H1 (cell line): ENCODE measurements at regions not wholly inside any gene's neighbourhood (a gene's known extent, or its start where the extent isn't known, plus 50 kb on each side); places are given as distances from the start of the nearest gene placed in this dataset.

ENCODE experiments used
- CTCF ChIA-PET: fragments of 300-600 bp; sonication (Branson Sonifier 250); formaldehyde crosslinking; loops from one replicate; lab custom pipeline; 2021; ENCODE audit not compliant: partially characterized antibody; lab: Charles Lee
- POLR2A ChIA-PET: fragments of 300-600 bp; sonication (Branson Sonifier 250); formaldehyde crosslinking; loops from one replicate; lab custom pipeline; 2021; ENCODE audit warnings: inconsistent platforms; ENCODE audit not compliant: partially characterized antibody; lab: Charles Lee
- DNase-seq, 2 experiments: peaks; one replicate each; pipeline versions ENCODE4 v3.0.0 to v3.0.0-alpha.2; 2010 to 2022; ENCODE audit warnings: low spot score in 2 of 2, low read depth in 1 of 2, mixed read lengths in 1 of 2
- FAIRE-seq: peaks from 2 replicates; lab custom pipeline; 2011; peaks lifted over from hg19 to GRCh38; lab: Jason Lieb, UNC
- H2AFZ ChIP-seq: 2 replicates; pipeline ENCODE4 v1.8.1; 2012; ENCODE audit warnings: low read length, inconsistent platforms
- H2AK5ac ChIP-seq: 2 replicates; pipeline ENCODE4 v1.6.1; 2013; ENCODE audit warnings: low read depth, low read length
- H2BK120ac ChIP-seq: replicated peaks from 2 replicates; pipeline ENCODE3; 2013; ENCODE audit warnings: low read depth, low read length, inconsistent platforms
- H2BK12ac ChIP-seq: 2 replicates; pipeline ENCODE4 v1.6.1; 2013; ENCODE audit warnings: low read depth, low read length
- H2BK15ac ChIP-seq: 2 replicates; pipeline ENCODE4 v1.6.1; 2013; ENCODE audit warnings: low read length
- H2BK20ac ChIP-seq: 2 replicates; pipeline ENCODE4 v1.6.1; 2013; ENCODE audit warnings: low read length
- H2BK5ac ChIP-seq: 2 replicates; pipeline ENCODE4 v1.6.1; 2013; ENCODE audit warnings: low read depth, low read length
- H3K14ac ChIP-seq: 2 replicates; pipeline ENCODE4 v1.6.1; 2013; ENCODE audit warnings: inconsistent platforms; ENCODE audit not compliant: insufficient read length
- H3K18ac ChIP-seq: 2 replicates; pipeline ENCODE4 v1.6.1; 2013; ENCODE audit warnings: low read length; ENCODE audit errors: extremely low read depth
- H3K23ac ChIP-seq: 2 replicates; pipeline ENCODE4 v1.6.1; 2013; ENCODE audit warnings: inconsistent platforms; ENCODE audit not compliant: insufficient read length
- H3K23me2 ChIP-seq: 2 replicates; pipeline ENCODE4 v1.6.1; 2013; ENCODE audit warnings: low read depth, low read length
- H3K27ac ChIP-seq: 2 replicates; pipeline ENCODE4 v1.6.1; 2011; ENCODE audit warnings: low read depth, low read length, inconsistent platforms
- H3K27me3 ChIP-seq, 4 experiments: replicated peaks in 1 of 4; 1 replicate in 1 of 4; 2 replicates in 3 of 4; pipeline versions ENCODE4 v1.6.1 to v1.8.1; 2011 to 2013; ENCODE audit warnings: low read length in 3 of 4, mild to moderate bottlenecking in 3 of 4, inconsistent platforms in 2 of 4, mixed read lengths in 2 of 4, moderate library complexity in 1 of 4; ENCODE audit not compliant: control insufficient read depth in 3 of 4, insufficient read depth in 3 of 4; ENCODE audit errors: extremely low read depth in 1 of 4
- H3K36me3 ChIP-seq, 4 experiments: 2 replicates each; pipeline versions ENCODE4 v1.6.1 to v1.8.1; 2011 to 2013; ENCODE audit warnings: mild to moderate bottlenecking in 4 of 4, low read length in 3 of 4, moderate library complexity in 2 of 4, control low read depth in 1 of 4, inconsistent platforms in 1 of 4; ENCODE audit not compliant: insufficient read depth in 4 of 4, control insufficient read depth in 2 of 4
- H3K4ac ChIP-seq: replicated peaks from 2 replicates; pipeline ENCODE3; 2013; ENCODE audit warnings: low read length, low read depth, mixed read lengths, inconsistent platforms; ENCODE audit not compliant: insufficient read length
- H3K4me1 ChIP-seq, 4 experiments: replicated peaks in 1 of 4; 1 replicate in 1 of 4; 2 replicates in 3 of 4; pipeline versions ENCODE4 v1.6.1 to v1.8.1; 2011 to 2013; ENCODE audit warnings: low read length in 3 of 4, inconsistent platforms in 2 of 4, mixed read lengths in 1 of 4; ENCODE audit not compliant: insufficient read depth in 4 of 4, control insufficient read depth in 3 of 4
- H3K4me2 ChIP-seq, 2 experiments: 2 replicates each; pipeline versions ENCODE4 v1.6.1 to v1.8.1; 2011 to 2013; ENCODE audit warnings: low read depth in 2 of 2, low read length in 2 of 2, control low read depth in 1 of 2, inconsistent platforms in 1 of 2, mild to moderate bottlenecking in 1 of 2; ENCODE audit not compliant: insufficient read depth in 1 of 2
- H3K4me3 ChIP-seq, 4 experiments: fragments of 200-600, 300-600 bp in 1 of 4; sonication (generic), shearing (Covaris generic), sonication (Bioruptor Twin) in 1 of 4; 2 replicates each; pipeline versions ENCODE4 v1.5.1 to v1.8.1; 2011 to 2016; ENCODE audit warnings: low read length in 4 of 4, low read depth in 3 of 4, control low read depth in 2 of 4, inconsistent platforms in 2 of 4, mild to moderate bottlenecking in 2 of 4, mixed read lengths in 1 of 4, moderate library complexity in 1 of 4; ENCODE audit not compliant: insufficient read depth in 2 of 4; ENCODE audit errors: extremely low read depth in 1 of 4
- H3K56ac ChIP-seq: replicated peaks from 2 replicates; pipeline ENCODE3; 2013; ENCODE audit warnings: low read depth, mild to moderate bottlenecking, mixed read lengths, low read length, inconsistent platforms; ENCODE audit not compliant: insufficient read length
- H3K79me1 ChIP-seq: 2 replicates; pipeline ENCODE4 v1.6.1; 2013; ENCODE audit warnings: low read depth, low read length, control low read depth
- H3K79me2 ChIP-seq, 2 experiments: 2 replicates each; pipeline versions ENCODE4 v1.6.1 to v1.8.1; 2012 to 2013; ENCODE audit warnings: low read length in 2 of 2, mild to moderate bottlenecking in 2 of 2, inconsistent platforms in 1 of 2; ENCODE audit not compliant: insufficient read depth in 2 of 2, control insufficient read depth in 1 of 2
- H3K9ac ChIP-seq, 4 experiments: replicated peaks in 1 of 4; 1 replicate in 1 of 4; 2 replicates in 3 of 4; pipeline versions ENCODE4 v1.6.1 to v1.8.1; 2011 to 2013; ENCODE audit warnings: low read depth in 3 of 4, low read length in 3 of 4, control low read depth in 2 of 4, mild to moderate bottlenecking in 2 of 4, moderate library complexity in 2 of 4, inconsistent platforms in 1 of 4; ENCODE audit errors: extremely low read depth in 1 of 4
- H3K9me3 ChIP-seq, 2 experiments: 2 replicates each; pipeline versions ENCODE4 v1.6.1 to v1.8.1; 2012 to 2013; ENCODE audit warnings: mild to moderate bottlenecking in 2 of 2, moderate library complexity in 2 of 2, control low read depth in 1 of 2, inconsistent platforms in 1 of 2, low read depth in 1 of 2, low read length in 1 of 2, mixed read lengths in 1 of 2; ENCODE audit not compliant: insufficient read depth in 2 of 2
- H4K20me1 ChIP-seq, 2 experiments: replicated peaks in 1 of 2; 2 replicates each; pipeline versions ENCODE3 to v1.8.1; 2011 to 2013; ENCODE audit warnings: inconsistent platforms in 2 of 2, low read length in 2 of 2, mild to moderate bottlenecking in 1 of 2; ENCODE audit not compliant: insufficient read depth in 2 of 2, control insufficient read depth in 1 of 2
- H4K5ac ChIP-seq: 2 replicates; pipeline ENCODE4 v1.6.1; 2013; ENCODE audit warnings: low read length, low read depth, mixed read lengths, inconsistent platforms; ENCODE audit not compliant: insufficient read length
- H4K8ac ChIP-seq: 2 replicates; pipeline ENCODE4 v1.8.0; 2013; ENCODE audit warnings: mild to moderate bottlenecking, moderate library complexity, low read length, inconsistent platforms; ENCODE audit not compliant: insufficient read depth; ENCODE audit errors: extremely low read depth
- H4K91ac ChIP-seq: replicated peaks from 2 replicates; pipeline ENCODE3; 2013; ENCODE audit warnings: low read length, mixed read lengths, inconsistent platforms; ENCODE audit not compliant: insufficient read length
- BACH1 ChIP-seq: IDR thresholded peaks from 2 replicates; pipeline ENCODE4 v1.6.1; 2012; ENCODE audit warnings: low read length, improper control_type of control experiment
- KDM1A ChIP-seq: fragments of 200-600, 300-600 bp; sonication (generic); IDR thresholded peaks from 2 replicates; pipeline ENCODE4 v1.7.1; 2016; ENCODE audit warnings: mild to moderate bottlenecking, low read length, borderline replicate concordance
- KDM5A ChIP-seq: fragments of 200-600 bp; IDR thresholded peaks from 2 replicates; pipeline ENCODE4 v1.7.1; 2012; ENCODE audit warnings: mild to moderate bottlenecking, low read length, inconsistent platforms, mixed read lengths
- RAD21 ChIP-seq, 2 experiments: IDR thresholded peaks in 1 of 2; conservative IDR thresholded peaks in 1 of 2; 2 replicates each; pipeline ENCODE4 v1.6.1; 2011; ENCODE audit warnings: low read depth in 2 of 2, low read length in 2 of 2, improper control_type of control experiment in 1 of 2, inconsistent platforms in 1 of 2, mild to moderate bottlenecking in 1 of 2, moderate library complexity in 1 of 2
- SIN3A ChIP-seq, 2 experiments: IDR thresholded peaks in 1 of 2; conservative IDR thresholded peaks in 1 of 2; 2 replicates each; pipeline ENCODE4 v1.6.1; 2011 to 2012; ENCODE audit warnings: low read length in 2 of 2, improper control_type of control experiment in 1 of 2, low read depth in 1 of 2, mild to moderate bottlenecking in 1 of 2
- WGBS, 2 experiments: shearing (Covaris generic) in 1 of 2; methylation state at CpG; one replicate each; pipeline versions ENCODE4 v1.1.6 to v1.1.7; 2013 to 2015; ENCODE audit warnings: low lambda C conversion rate in 2 of 2, mixed read lengths in 2 of 2, inconsistent platforms in 1 of 2, low coverage in 1 of 2, missing lambda C conversion rate in 1 of 2; ENCODE audit not compliant: insufficient replicate concordance in 2 of 2, insufficient coverage in 1 of 2, insufficient read length in 1 of 2; ENCODE audit errors: extremely low coverage in 1 of 2, missing lambda C conversion rate in 1 of 2; 5-methylcytosine and 5-hydroxymethylcytosine counted together

GRCh38 chr2:174675615-174676014, 78.0 kb upstream of the WIPF1 start:
- CTCF ChIA-PET, result no interaction called here
- TF ChIP-seq KDM5A (no peak), KDM1A (no peak), RAD21 (IDR thresholded peaks at IDR 0.05 in 1 of 2, conservative IDR thresholded peaks at IDR 0.05 in 1 of 2; ENCODE audit: low read depth in 2 of 2, low read length in 2 of 2) (no peak), BACH1 (no peak), SIN3A (conservative IDR thresholded peaks at IDR 0.05 in 1 of 2, IDR thresholded peaks at IDR 0.05 in 1 of 2; ENCODE audit: low read depth in 1 of 2, low read length in 2 of 2) (no peak)
- H3K27me3 ChIP-seq, result peaks cover under 1 to 2% (median 1%) of the 10 kb centered on the region in 4 experiments; a peak in 5 of 7 replicates
- H3K79me1 ChIP-seq, result 0 out of 2 replicates have a peak, but pooled peaks cover 2% of the 10 kb centered on the region
- H2BK15ac ChIP-seq, result no peak overlapping the region
- H4K8ac ChIP-seq, result no peak overlapping the region
- no peak overlapping the region for H3K4ac ChIP-seq
- no peak overlapping the region for H3K4me2 ChIP-seq
- no peaks in the 10 kb centered on the region; a peak in 1 of 8 replicates for H3K36me3 ChIP-seq
- FAIRE-seq (no peak), DNase-seq (no peak)
- no peak overlapping the region for H3K56ac ChIP-seq
- no peak overlapping the region for H3K18ac ChIP-seq
- no peak overlapping the region for H2BK12ac ChIP-seq
- no peak overlapping the region for H2AFZ ChIP-seq
- H4K91ac ChIP-seq, result no peak overlapping the region
- peaks cover 4 to 11% of the 10 kb centered on the region in 2 experiments; a peak in 1 of 4 replicates for H3K9me3 ChIP-seq
- no peak overlapping the region for H4K5ac ChIP-seq
- POLR2A ChIA-PET, result no interaction called here
- 88% methylated on average over 1 of the region's 5 CpGs; no CpG with 5 or more reads in 1 of the 2 experiments for WGBS, 2 experiments
- H4K20me1 ChIP-seq, result no peaks in the 10 kb centered on the region
- no peaks in the 10 kb centered on the region for H3K4me1 ChIP-seq
- no peak overlapping the region for H3K23ac ChIP-seq
- no peak overlapping the region for H3K4me3 ChIP-seq
- H3K27ac ChIP-seq, result no peak overlapping the region
- H2AK5ac ChIP-seq, result no peak overlapping the region
- H3K23me2 ChIP-seq, result no peaks in the 10 kb centered on the region
- no peak overlapping the region for H3K14ac ChIP-seq
- H3K9ac ChIP-seq, result no peak overlapping the region
- no peak overlapping the region for H2BK20ac ChIP-seq
- no peak overlapping the region for H2BK120ac ChIP-seq
- no peaks in the 10 kb centered on the region for H3K79me2 ChIP-seq
- no peak overlapping the region for H2BK5ac ChIP-seq
